K562 (cell line): ENCODE measurements at regions not wholly inside any gene's neighbourhood (a gene's known extent, or its start where the extent isn't known, plus 50 kb on each side); places are given as distances from the start of the nearest gene placed in this dataset.

Experiments used
- ATAC-seq: fragments of 200-7000 bp; cut with Tn5 transposase; 3 replicates; pipeline ENCODE4 v1.9.1; 2020; ENCODE audit warnings: moderate library complexity
- BruUV-seq: library from RNA; stranded (reverse); fragments of 400-500 nt; replicated peaks from 2 replicates; lab custom pipeline; 2021; lab: Mats Ljungman, UMichigan
- CTCF ChIA-PET: fragments of 300-600 bp; formaldehyde crosslinking; extraction: SDS; loops from one replicate; lab custom pipeline; 2021; ENCODE audit warnings: low intra/inter-chr PET ratio; lab: Yijun Ruan, JAX
- POLR2A ChIA-PET: fragments of 300-600, 350-650 bp; sonication (Branson Sonifier 250); formaldehyde crosslinking; extraction: SDS; loops from one replicate; lab custom pipeline; 2021; ENCODE audit warnings: antibody characterized with exemption, inconsistent platforms; lab: Yijun Ruan, JAX
- DNase-seq, 4 experiments: peaks; one replicate each; pipeline versions ENCODE4 v3.0.0 to v3.0.0-alpha.2; 2011 to 2018; ENCODE audit warnings: low spot score in 3 of 4, mixed read lengths in 3 of 4; ENCODE audit errors: extremely low read depth in 1 of 4
- FAIRE-seq: peaks from 2 replicates; lab custom pipeline; 2011; peaks lifted over from hg19 to GRCh38; lab: Jason Lieb, UNC
- H2AFZ ChIP-seq: 2 replicates; pipeline ENCODE4 v1.6.0; 2011; ENCODE audit warnings: low read depth, low read length, control low read depth, inconsistent platforms
- H3K27ac ChIP-seq: fragments of 200-600 bp; 3 replicates; pipeline ENCODE4 v1.8.0; 2011; ENCODE audit warnings: low read depth, mild to moderate bottlenecking, control low read depth, inconsistent platforms, low read length, moderate library complexity, mixed read lengths; ENCODE audit errors: extremely low read depth
- H3K27me3 ChIP-seq, 2 experiments: fragments of 300-600 bp in 1 of 2; 2 replicates in 1 of 2; 3 replicates in 1 of 2; pipeline versions ENCODE4 v1.6.0 to v1.8.0; 2011; ENCODE audit warnings: inconsistent platforms in 2 of 2, low read length in 2 of 2, mild to moderate bottlenecking in 1 of 2, mixed read lengths in 1 of 2, moderate library complexity in 1 of 2; ENCODE audit not compliant: control insufficient read depth in 2 of 2, insufficient read depth in 2 of 2
- H3K36me3 ChIP-seq: fragments of 300-600 bp; 3 replicates; pipeline ENCODE4 v1.8.0; 2011; ENCODE audit warnings: mild to moderate bottlenecking, low read length, inconsistent platforms; ENCODE audit not compliant: control insufficient read depth, insufficient read depth
- H3K4me1 ChIP-seq, 2 experiments: fragments of 200-600 bp in 1 of 2; replicated peaks in 1 of 2; 2 replicates in 1 of 2; 3 replicates in 1 of 2; pipeline versions ENCODE4 v1.5.1 to v1.8.0; 2011; ENCODE audit warnings: inconsistent platforms in 2 of 2, low read length in 2 of 2, mild to moderate bottlenecking in 1 of 2, mixed read lengths in 1 of 2, moderate library complexity in 1 of 2; ENCODE audit not compliant: control insufficient read depth in 2 of 2, insufficient read depth in 2 of 2
- H3K4me2 ChIP-seq: 2 replicates; pipeline ENCODE4 v1.6.1; 2011; ENCODE audit warnings: low read length, control low read depth, inconsistent platforms, mixed read lengths; ENCODE audit not compliant: insufficient read depth
- H3K4me3 ChIP-seq: fragments of 200-600 bp; sonication (generic), shearing (Covaris generic); 2 replicates; pipeline ENCODE4 v1.5.1; 2016; ENCODE audit warnings: control low read depth, inconsistent platforms
- H3K79me2 ChIP-seq: fragments of 200-600 bp; 3 replicates; pipeline ENCODE4 v1.8.0; 2011; ENCODE audit warnings: low read length, inconsistent platforms; ENCODE audit not compliant: control insufficient read depth, insufficient read depth
- H3K9ac ChIP-seq, 2 experiments: 2 replicates each; pipeline versions ENCODE4 v1.6.0 to v1.6.1; 2011; ENCODE audit warnings: low read depth in 2 of 2, low read length in 2 of 2, control low read depth in 1 of 2, inconsistent platforms in 1 of 2, mild to moderate bottlenecking in 1 of 2, mixed read lengths in 1 of 2; ENCODE audit not compliant: insufficient read depth in 1 of 2
- H3K9me1 ChIP-seq: one replicate; pipeline ENCODE4 v1.6.0; 2011; ENCODE audit warnings: inconsistent platforms, mild to moderate bottlenecking, low read length, moderate library complexity; ENCODE audit not compliant: control insufficient read depth, insufficient read depth
- H3K9me3 ChIP-seq: replicated peaks from 2 replicates; pipeline ENCODE4 v1.5.1; 2011; ENCODE audit warnings: low read depth, low read length, inconsistent platforms; ENCODE audit not compliant: control insufficient read depth, insufficient read depth
- H4K20me1 ChIP-seq: replicated peaks from 2 replicates; pipeline ENCODE4 v1.6.1; 2011; ENCODE audit warnings: low read length, inconsistent platforms, mixed read lengths; ENCODE audit not compliant: control insufficient read depth, insufficient read depth
- ATF7 ChIP-seq: fragments of 450-650 bp; IDR thresholded peaks from 2 replicates; pipeline ENCODE4 v1.7.1; 2014; ENCODE audit warnings: mild to moderate bottlenecking, moderate library complexity
- BRF2 ChIP-seq: IDR thresholded peaks from 3 replicates; pipeline ENCODE4 v1.6.1; 2011; ENCODE audit warnings: borderline replicate concordance, mild to moderate bottlenecking; ENCODE audit not compliant: insufficient read length, insufficient read depth
- HNRNPH1 ChIP-seq: fragments of 200-400 bp; formaldehyde crosslinking; optimal IDR thresholded peaks from 2 replicates; pipeline ENCODE3; 2017; ENCODE audit warnings: low read depth, mild to moderate bottlenecking, low read length, moderate library complexity
- MLX ChIP-seq, 2 experiments: fragments of 450-650 bp in 1 of 2; sonication (generic) in 1 of 2; formaldehyde crosslinking; conservative IDR thresholded peaks; 2 replicates each; pipeline versions ENCODE4 v1.4.0 to v1.8.1; 2020 to 2022; ENCODE audit warnings: mild to moderate bottlenecking in 1 of 2, missing genetic modification reagents in 1 of 2
- MTA1 ChIP-seq: fragments of 450-650 bp; IDR thresholded peaks from 2 replicates; pipeline ENCODE4 v1.6.1; 2017; ENCODE audit warnings: borderline replicate concordance
- NFIX ChIP-seq: fragments of 250-450 bp; sonication (Bioruptor Pico); IDR thresholded peaks from 2 replicates; pipeline ENCODE4 v1.4.0; 2020; ENCODE audit warnings: low read depth, mild to moderate bottlenecking, moderate library complexity
- POLR2B ChIP-seq: fragments of 450-650 bp; IDR thresholded peaks from 2 replicates; pipeline ENCODE4 v1.6.1; 2018; ENCODE audit warnings: low read depth; ENCODE audit not compliant: partially characterized antibody
- PREB ChIP-seq: sonication (generic); formaldehyde crosslinking; IDR thresholded peaks from 2 replicates; pipeline ENCODE4 v1.8.1; 2023; ENCODE audit warnings: mild to moderate bottlenecking, missing genetic modification reagents
- ZNF274 ChIP-seq: IDR thresholded peaks from 2 replicates; pipeline ENCODE4 v1.6.1; 2011; ENCODE audit warnings: low read depth, mild to moderate bottlenecking, low read length, moderate library complexity, borderline replicate concordance
- ZNF318 ChIP-seq, 2 experiments: fragments of 450-650 bp; IDR thresholded peaks; 2 replicates each; pipeline ENCODE4 v1.6.1; 2016; ENCODE audit warnings: mild to moderate bottlenecking in 2 of 2, borderline replicate concordance in 1 of 2, low read depth in 1 of 2, moderate library complexity in 1 of 2
- ZNF561 ChIP-seq: fragments of 450-650 bp; formaldehyde crosslinking; conservative IDR thresholded peaks from 2 replicates; pipeline ENCODE4 v1.4.0; 2020; ENCODE audit warnings: mild to moderate bottlenecking, moderate library complexity
- ZNF830 ChIP-seq: fragments of 250-450 bp; sonication (Bioruptor Pico); IDR thresholded peaks from 2 replicates; pipeline ENCODE4 v1.5.0; 2021; ENCODE audit warnings: mild to moderate bottlenecking
- WGBS: fragments of 100-300 bp; shearing (Covaris generic); methylation state at CpG from one replicate; pipeline ENCODE4 v1.1.6; 2016; ENCODE audit warnings: low coverage, mixed read lengths; ENCODE audit not compliant: insufficient coverage; ENCODE audit errors: missing lambda C conversion rate; 5-methylcytosine and 5-hydroxymethylcytosine counted together
- in situ Hi-C: fragments of 300-500 bp; cut with MboI; formaldehyde crosslinking; loops from 4 replicates; pipeline ENCODE4 v1.15.0; 2018; ENCODE audit warnings: inconsistent platforms, mixed read lengths
- intact Hi-C: fragments of 100-400 bp; cut with micrococcal nuclease; formaldehyde crosslinking; loops from 2 replicates; pipeline ENCODE4 v1.14.2; 2022

GRCh38 chr6:9020001-9020400, 584.7 kb upstream of the SLC35B3 start:
- CTCF ChIA-PET: no interaction called here
- Histone ChIP-seq H2AFZ (no peak overlapping the region), H3K4me3 (no peak overlapping the region), H3K9me3 (no peaks in the 10 kb centered on the region), H3K4me1 (no peaks in the 10 kb centered on the region), H3K9me1 (no peaks in the 10 kb centered on the region), H3K27me3 (no peaks in the 10 kb centered on the region), H3K4me2 (no peak overlapping the region), H3K9ac (no peak overlapping the region), H3K79me2 (no peaks in the 10 kb centered on the region), H3K27ac (no peak overlapping the region), H4K20me1 (no peaks in the 10 kb centered on the region), H3K36me3 (no peaks in the 10 kb centered on the region)
- DNase-seq (no peak), FAIRE-seq (no peak), ATAC-seq (no peak)
- POLR2A ChIA-PET: no interaction called here
- WGBS: 1% methylated on average over 4 of the region's 4 CpGs
- intact Hi-C loops (no loop called here), in situ Hi-C loops (no loop called here)
- BruUV-seq: no TSS peak
- no peak for TF ChIP-seq NFIX (CRISPR knock-in tag)
- no peak for TF ChIP-seq ATF7
- no peak for TF ChIP-seq MTA1
- no peak for TF ChIP-seq MLX (CRISPR knock-in tag; conservative IDR thresholded peaks at IDR 0.05)
- TF ChIP-seq ZNF830 (CRISPR knock-in tag): no peak
- TF ChIP-seq PREB: no peak
- TF ChIP-seq BRF2: no peak
- TF ChIP-seq ZNF561: no peak
- no peak for TF ChIP-seq ZNF318 (IDR thresholded peaks at IDR 0.05; ENCODE audit: borderline replicate concordance in 1 of 2, low read depth in 1 of 2)
- no peak for TF ChIP-seq HNRNPH1
- no peak for TF ChIP-seq POLR2B
- TF ChIP-seq ZNF274: no peak
